Activated CD8-positive, alpha-beta T cell treated with anti-CD3 and anti-CD28 coated beads for 36 hours (primary cell): ENCODE measurements at regions not wholly inside any gene's neighbourhood (a gene's known extent, or its start where the extent isn't known, plus 50 kb on each side); places are given as distances from the start of the nearest gene placed in this dataset.

Experiments used
- ATAC-seq: fragments of 200-7000 bp; cut with Tn5 transposase; one replicate; pipeline ENCODE4 v1.10.0; 2021; ENCODE audit warnings: mild to moderate bottlenecking, moderate library complexity
- CTCF ChIA-PET: fragments of 350-600 bp; sonication (Branson Sonifier 250); formaldehyde crosslinking; loops from one replicate; lab custom pipeline; 2021; ENCODE audit warnings: antibody characterized with exemption; lab: Charles Lee
- POLR2A ChIA-PET: fragments of 350-600 bp; sonication (Branson Sonifier 250); formaldehyde crosslinking; loops from one replicate; lab custom pipeline; 2021; ENCODE audit warnings: antibody characterized with exemption; lab: Charles Lee
- DNase-seq: peaks from one replicate; pipeline ENCODE4 v3.0.0-alpha.2; 2020
- H3K27ac Mint-ChIP-seq: one replicate; pipeline ENCODE4 v1.8.0; 2021; ENCODE audit warnings: mild to moderate bottlenecking, mixed read lengths
- H3K27me3 Mint-ChIP-seq: one replicate; pipeline ENCODE4 v1.8.0; 2021; ENCODE audit warnings: mixed read lengths
- H3K36me3 Mint-ChIP-seq: one replicate; pipeline ENCODE4 v1.8.0; 2021; ENCODE audit warnings: low read depth, mixed read lengths
- H3K4me1 Mint-ChIP-seq: one replicate; pipeline ENCODE4 v1.8.0; 2021; ENCODE audit warnings: low read depth, mixed read lengths
- H3K4me3 Mint-ChIP-seq: one replicate; pipeline ENCODE4 v1.8.0; 2021; ENCODE audit warnings: mild to moderate bottlenecking, moderate library complexity, mixed read lengths
- H3K9me3 Mint-ChIP-seq: one replicate; pipeline ENCODE4 v1.8.0; 2021; ENCODE audit warnings: mixed read lengths
- CTCF ChIP-seq: fragments of 200-600 bp; IDR thresholded peaks from one replicate; pipeline ENCODE4 v1.8.0; 2022; ENCODE audit warnings: antibody characterized with exemption, mild to moderate bottlenecking
- intact Hi-C: fragments of 100-400 bp; cut with micrococcal nuclease; formaldehyde crosslinking; loops from one replicate; pipeline ENCODE4 v1.10.0; 2022

GRCh38 chr13:19062801-19063200 is 118.8 kb downstream of the TUBA3C start:
- no peak overlapping the region for H3K4me3 Mint-ChIP-seq
- H3K27me3 Mint-ChIP-seq: no peaks in the 10 kb centered on the region
- H3K27ac Mint-ChIP-seq: no peak overlapping the region
- ChIA-PET POLR2A (no interaction called here), CTCF (no interaction called here)
- H3K9me3 Mint-ChIP-seq: peaks cover 8% of the 10 kb centered on the region
- intact Hi-C loops: no loop called here
- DNase-seq: no peak
- peaks cover 1% of the 10 kb centered on the region for H3K36me3 Mint-ChIP-seq
- no peak for ATAC-seq
- no peak for TF ChIP-seq CTCF
- no peaks in the 10 kb centered on the region for H3K4me1 Mint-ChIP-seq

- H3K27me3 Mint-ChIP-seq: no peaks in the 10 kb centered on the region
Observed at GRCh38 chr13:19062019-19062646, 119.5 kb downstream of the TUBA3C start.

GRCh38 chr13:19061278-19061677 is 120.3 kb downstream of the TUBA3C start:
- intact Hi-C loops: no loop called here
- no peak for DNase-seq
- no peaks in the 10 kb centered on the region for H3K4me1 Mint-ChIP-seq
- H3K4me3 Mint-ChIP-seq: no peak overlapping the region
- no peak overlapping the region for H3K27ac Mint-ChIP-seq
- TF ChIP-seq CTCF: no peak
- ATAC-seq: no peak
- POLR2A ChIA-PET: no interaction called here
- H3K9me3 Mint-ChIP-seq: peaks cover 8% of the 10 kb centered on the region
- H3K27me3 Mint-ChIP-seq: no peaks in the 10 kb centered on the region
- CTCF ChIA-PET: no interaction called here
- H3K36me3 Mint-ChIP-seq: peaks cover 1% of the 10 kb centered on the region

More at GRCh38 chr13:19062019-19062646, 119.5 kb downstream of the TUBA3C start:
- no peak for TF ChIP-seq CTCF
- ATAC-seq (no peak), DNase-seq (no peak)
- POLR2A ChIA-PET: no interaction called here
- Mint-ChIP-seq H3K9me3 (peaks cover 8% of the 10 kb centered on the region), H3K4me3 (no peak overlapping the region), H3K36me3 (peaks cover 1% of the 10 kb centered on the region), H3K4me1 (no peaks in the 10 kb centered on the region), H3K27ac (no peak overlapping the region)
- intact Hi-C loops: no loop called here
- CTCF ChIA-PET: no interaction called here

- no peaks in the 10 kb centered on the region for H3K4me1 Mint-ChIP-seq
- POLR2A ChIA-PET: no interaction called here
- intact Hi-C loops: no loop called here
- CTCF ChIA-PET: no interaction called here
- peaks cover 8% of the 10 kb centered on the region for H3K9me3 Mint-ChIP-seq
- no peaks in the 10 kb centered on the region for H3K27me3 Mint-ChIP-seq
- H3K27ac Mint-ChIP-seq: no peak overlapping the region
- H3K4me3 Mint-ChIP-seq: no peak overlapping the region
- TF ChIP-seq CTCF: no peak
- ATAC-seq (no peak), DNase-seq (no peak)
- peaks cover 1% of the 10 kb centered on the region for H3K36me3 Mint-ChIP-seq
Observed at GRCh38 chr13:19060311-19061002, 121.2 kb downstream of the TUBA3C start.

DNA sequence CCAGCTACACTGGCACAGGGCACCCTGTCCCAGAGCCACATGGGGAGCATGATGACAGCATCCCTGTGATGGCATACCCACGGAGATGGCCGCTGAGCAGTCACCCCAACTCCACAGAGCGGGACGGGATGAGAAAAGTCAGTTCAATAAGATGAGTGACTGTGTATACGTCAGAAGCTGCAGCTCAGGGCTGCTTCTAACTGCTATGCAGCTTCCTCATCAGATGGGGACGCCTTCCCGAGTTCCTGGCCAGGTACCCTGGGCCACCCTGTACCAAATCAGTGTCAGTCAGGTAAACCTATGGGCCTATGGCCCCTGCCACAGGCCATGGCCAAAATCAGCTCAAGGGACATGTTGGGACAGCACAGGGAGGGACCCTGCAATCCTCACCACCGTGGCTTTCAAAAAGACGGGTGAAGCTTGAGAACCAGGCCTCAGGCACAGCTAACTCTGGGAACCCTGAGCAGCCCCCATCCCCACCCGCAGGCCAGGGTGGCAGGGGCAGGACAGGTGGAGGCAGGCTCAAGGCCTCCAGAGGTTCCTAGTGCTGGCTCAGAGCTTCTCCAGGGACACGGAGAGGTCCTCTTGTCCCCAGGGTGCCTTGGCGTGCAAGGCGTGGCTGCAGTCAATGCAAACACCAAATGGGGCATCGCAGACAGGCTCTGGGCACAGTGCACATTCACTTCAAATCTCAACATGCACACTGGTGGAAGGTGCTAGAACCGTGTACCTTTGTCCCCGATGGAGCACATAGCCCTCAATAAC is 122.4 kb downstream of the TUBA3C start:
- intact Hi-C loops: no loop called here
- ATAC-seq (no peak), DNase-seq (no peak)
- H3K27me3 Mint-ChIP-seq: no peaks in the 10 kb centered on the region
- H3K9me3 Mint-ChIP-seq: peaks cover 3% of the 10 kb centered on the region
- no peak overlapping the region for H3K4me3 Mint-ChIP-seq
- ChIA-PET CTCF (no interaction called here), POLR2A (no interaction called here)
- H3K36me3 Mint-ChIP-seq: no peaks in the 10 kb centered on the region
- H3K27ac Mint-ChIP-seq: no peak overlapping the region
- no peak for TF ChIP-seq CTCF
- H3K4me1 Mint-ChIP-seq: no peaks in the 10 kb centered on the region
